Chondrocyte (in vitro differentiated cells): ENCODE measurements at regions not wholly inside any gene's neighbourhood (a gene's known extent, or its start where the extent isn't known, plus 50 kb on each side); places are given as distances from the start of the nearest gene placed in this dataset.
"Not testable (repeated sequence)": the region's sequence is repeated elsewhere in the genome, so short reads cannot be mapped to it uniquely, and the experiment has no call there.

Experiments used
- DNase-seq: peaks from one replicate; pipeline ENCODE4 v3.0.0; 2021; ENCODE audit warnings: mixed read lengths, low spot score
- H3K27ac Mint-ChIP-seq: one replicate; pipeline ENCODE4 v1.8.0; 2021; ENCODE audit warnings: mild to moderate bottlenecking, moderate library complexity, mixed read lengths; ENCODE audit not compliant: unreplicated experiment
- H3K27me3 Mint-ChIP-seq: 2 replicates; pipeline ENCODE4 v1.8.0; 2021; ENCODE audit warnings: low read depth, mixed read lengths
- H3K36me3 Mint-ChIP-seq: 2 replicates; pipeline ENCODE4 v1.8.0; 2021; ENCODE audit warnings: low read depth, mixed read lengths
- H3K4me1 Mint-ChIP-seq: 2 replicates; pipeline ENCODE4 v1.8.0; 2021; ENCODE audit warnings: low read depth, mild to moderate bottlenecking, mixed read lengths
- H3K4me3 Mint-ChIP-seq: one replicate; pipeline ENCODE4 v1.8.0; 2021; ENCODE audit warnings: mild to moderate bottlenecking, moderate library complexity, mixed read lengths; ENCODE audit not compliant: unreplicated experiment
- H3K9me3 Mint-ChIP-seq: 2 replicates; pipeline ENCODE4 v1.8.0; 2021; ENCODE audit warnings: low read depth, mixed read lengths
- CTCF ChIP-seq: fragments of 200-600 bp; sonication (generic); IDR thresholded peaks from 2 replicates; pipeline ENCODE4 v1.5.0; 2021; ENCODE audit warnings: antibody characterized with exemption, mild to moderate bottlenecking, moderate library complexity

DNA sequence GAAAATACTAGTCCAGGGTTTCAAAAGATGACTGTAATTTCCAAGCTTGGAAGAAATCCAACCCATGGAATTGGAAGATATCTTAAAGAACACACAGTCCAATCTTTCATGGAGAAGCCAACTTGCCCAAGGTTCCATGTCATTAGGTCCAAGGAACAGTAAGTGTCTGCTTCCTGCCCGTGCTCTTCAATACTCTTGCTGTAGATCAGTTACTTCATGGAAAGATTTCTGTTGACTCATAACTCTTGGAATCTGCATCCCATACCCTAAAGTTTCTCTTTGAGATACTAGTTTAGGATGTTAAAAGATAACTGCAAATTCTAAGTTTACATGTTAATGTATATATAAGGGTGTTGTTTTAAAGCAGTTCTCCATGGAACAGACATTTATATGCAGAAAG is 127.9 kb upstream of the SLC13A1 start:
- Mint-ChIP-seq H3K27me3 (no peaks in the 10 kb centered on the region), H3K4me3 (no peak overlapping the region), H3K36me3 (no peaks in the 10 kb centered on the region), H3K9me3 (peaks cover 22% of the 10 kb centered on the region), H3K27ac (no peak overlapping the region), H3K4me1 (no peaks in the 10 kb centered on the region)
- DNase-seq = no peak
- TF ChIP-seq CTCF = no peak

GRCh38 chr7:123324283-123324682 is 124.5 kb upstream of the SLC13A1 start:
- H3K4me1 Mint-ChIP-seq = no peaks in the 10 kb centered on the region
- H3K27ac Mint-ChIP-seq = no peak overlapping the region
- DNase-seq = no peak
- no peaks in the 10 kb centered on the region for H3K36me3 Mint-ChIP-seq
- TF ChIP-seq CTCF = no peak
- H3K27me3 Mint-ChIP-seq = no peaks in the 10 kb centered on the region
- H3K4me3 Mint-ChIP-seq = no peak overlapping the region
- peaks cover 19% of the 10 kb centered on the region for H3K9me3 Mint-ChIP-seq

- no peak for DNase-seq
- Mint-ChIP-seq H3K27me3 (no peaks in the 10 kb centered on the region), H3K27ac (no peak overlapping the region), H3K4me3 (no peak overlapping the region), H3K9me3 (peaks cover 19% of the 10 kb centered on the region), H3K4me1 (no peaks in the 10 kb centered on the region), H3K36me3 (no peaks in the 10 kb centered on the region)
- TF ChIP-seq CTCF = no peak
Measured at GRCh38 chr7:123323689-123324088, 123.9 kb upstream of the SLC13A1 start.

- H3K36me3 Mint-ChIP-seq, H3K4me3 Mint-ChIP-seq, H3K4me1 Mint-ChIP-seq, H3K27ac Mint-ChIP-seq, H3K27me3 Mint-ChIP-seq, DNase-seq: not testable (repeated sequence)
- peaks cover 19% of the 10 kb centered on the region for H3K9me3 Mint-ChIP-seq
Measured at GRCh38 chr7:123321578-123321977, 121.8 kb upstream of the SLC13A1 start.

- H3K27me3 Mint-ChIP-seq = peaks cover 1% of the 10 kb centered on the region
- no peaks in the 10 kb centered on the region for H3K36me3 Mint-ChIP-seq
- TF ChIP-seq CTCF = no peak
- H3K9me3 Mint-ChIP-seq = peaks cover 19% of the 10 kb centered on the region
- H3K4me3 Mint-ChIP-seq = no peak overlapping the region
- no peak for DNase-seq
- no peaks in the 10 kb centered on the region for H3K4me1 Mint-ChIP-seq
- no peak overlapping the region for H3K27ac Mint-ChIP-seq
Measured at GRCh38 chr7:123319911-123320310, 120.1 kb upstream of the SLC13A1 start.

GRCh38 chr7:123314886-123315285 is 115.1 kb upstream of the SLC13A1 start:
- H3K9me3 Mint-ChIP-seq = no peaks in the 10 kb centered on the region
- no peaks in the 10 kb centered on the region for H3K36me3 Mint-ChIP-seq
- H3K4me1 Mint-ChIP-seq = no peaks in the 10 kb centered on the region
- H3K27ac Mint-ChIP-seq = no peak overlapping the region
- TF ChIP-seq CTCF = no peak
- peaks cover 5% of the 10 kb centered on the region for H3K27me3 Mint-ChIP-seq
- DNase-seq = no peak
- no peak overlapping the region for H3K4me3 Mint-ChIP-seq
